ENCODE measurements at regions not wholly inside any gene's neighbourhood (a gene's known extent, or its start where the extent isn't known, plus 50 kb on each side); places are given as distances from the start of the nearest gene placed in this dataset.

DNA sequence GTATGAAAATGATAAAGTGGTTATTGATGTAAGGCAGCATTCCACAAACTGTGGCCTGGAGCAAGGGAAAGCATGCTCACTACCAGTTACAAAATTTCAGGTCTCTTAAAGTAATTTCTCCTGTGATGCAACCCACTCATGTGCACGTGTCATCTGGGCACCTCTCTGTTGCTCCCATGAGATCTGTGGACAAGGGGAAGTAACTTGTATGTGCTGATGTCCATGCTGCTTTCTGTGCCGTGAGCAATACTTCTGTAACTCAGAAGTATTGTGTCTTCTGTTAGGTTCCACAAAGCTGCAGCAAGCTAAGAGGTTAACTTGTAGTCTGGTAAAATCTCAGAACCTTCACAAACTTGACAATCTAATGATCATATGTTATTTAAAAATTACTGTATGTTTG lies 930.0 kb upstream of the SLITRK6 start:
- Histone ChIP-seq H3K9me3 (ENCODE audit: control insufficient read depth, insufficient read depth, low read length) (peaks cover 21% of the 10 kb centered on the region), H3K36me3 (ENCODE audit: control insufficient read depth, insufficient read depth, low read length) (no peaks in the 10 kb centered on the region), H3K4me3 (ENCODE audit: low read length) (no peak overlapping the region), H3K27me3 (ENCODE audit: control insufficient read depth, insufficient read depth, low read length) (no peaks in the 10 kb centered on the region), H3K4me1 (ENCODE audit: control insufficient read depth, insufficient read depth, low read length) (no peaks in the 10 kb centered on the region), H3K27ac (ENCODE audit: low read length) (no peak overlapping the region)
- Mint-ChIP-seq H3K27ac (no peak overlapping the region), H3K27me3 (ENCODE audit: low read depth in 2 of 2) (no peaks in the 10 kb centered on the region), H3K9me3 (peaks cover 10 to 13% of the 10 kb centered on the region in 2 donors), H3K4me3 (no peak overlapping the region), H3K4me1 (no peaks in the 10 kb centered on the region), H3K36me3 (no peaks in the 10 kb centered on the region)
- ATAC-seq, result no peak
- TF ChIP-seq, protein P1, sequence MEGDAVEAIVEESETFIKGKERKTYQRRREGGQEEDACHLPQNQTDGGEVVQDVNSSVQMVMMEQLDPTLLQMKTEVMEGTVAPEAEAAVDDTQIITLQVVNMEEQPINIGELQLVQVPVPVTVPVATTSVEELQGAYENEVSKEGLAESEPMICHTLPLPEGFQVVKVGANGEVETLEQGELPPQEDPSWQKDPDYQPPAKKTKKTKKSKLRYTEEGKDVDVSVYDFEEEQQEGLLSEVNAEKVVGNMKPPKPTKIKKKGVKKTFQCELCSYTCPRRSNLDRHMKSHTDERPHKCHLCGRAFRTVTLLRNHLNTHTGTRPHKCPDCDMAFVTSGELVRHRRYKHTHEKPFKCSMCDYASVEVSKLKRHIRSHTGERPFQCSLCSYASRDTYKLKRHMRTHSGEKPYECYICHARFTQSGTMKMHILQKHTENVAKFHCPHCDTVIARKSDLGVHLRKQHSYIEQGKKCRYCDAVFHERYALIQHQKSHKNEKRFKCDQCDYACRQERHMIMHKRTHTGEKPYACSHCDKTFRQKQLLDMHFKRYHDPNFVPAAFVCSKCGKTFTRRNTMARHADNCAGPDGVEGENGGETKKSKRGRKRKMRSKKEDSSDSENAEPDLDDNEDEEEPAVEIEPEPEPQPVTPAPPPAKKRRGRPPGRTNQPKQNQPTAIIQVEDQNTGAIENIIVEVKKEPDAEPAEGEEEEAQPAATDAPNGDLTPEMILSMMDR (IDR thresholded peaks at IDR 0.05), result no peak
- no peak for DNase-seq
- intact Hi-C loops (cut with micrococcal nuclease), result no loop called here
- 63% methylated on average over 2 of the region's 2 CpGs for WGBS (ENCODE audit: insufficient coverage)

- no peak overlapping the region for H3K4me3 Mint-ChIP-seq
- no peak overlapping the region for H3K27ac Mint-ChIP-seq
- peaks cover 8 to 20% of the 10 kb centered on the region in 2 donors for H3K9me3 Mint-ChIP-seq
- no peak for DNase-seq
- no peaks in the 10 kb centered on the region for H3K27me3 ChIP-seq (ENCODE audit: control insufficient read depth, insufficient read depth, low read length)
- peaks cover 21% of the 10 kb centered on the region for H3K9me3 ChIP-seq (ENCODE audit: control insufficient read depth, insufficient read depth, low read length)
- H3K27ac ChIP-seq (ENCODE audit: low read length), result no peak overlapping the region
- H3K4me1 ChIP-seq (ENCODE audit: control insufficient read depth, insufficient read depth, low read length), result no peaks in the 10 kb centered on the region
- intact Hi-C loops (cut with micrococcal nuclease), result no loop called here
- no peaks in the 10 kb centered on the region for H3K36me3 Mint-ChIP-seq
- TF ChIP-seq, protein P1 (IDR thresholded peaks at IDR 0.05), result no peak
- WGBS (ENCODE audit: insufficient coverage), result 67% methylated on average over 1 of the region's 1 CpG
- no peak overlapping the region for H3K4me3 ChIP-seq (ENCODE audit: low read length)
- H3K4me1 Mint-ChIP-seq, result no peaks in the 10 kb centered on the region
- no peak for ATAC-seq
- no peaks in the 10 kb centered on the region for H3K27me3 Mint-ChIP-seq (ENCODE audit: low read depth in 2 of 2)
- H3K36me3 ChIP-seq (ENCODE audit: control insufficient read depth, insufficient read depth, low read length), result no peaks in the 10 kb centered on the region
These were observed 932.8 kb upstream of the SLITRK6 start for GRCh38 chr13:86731987-86732386.

DNA sequence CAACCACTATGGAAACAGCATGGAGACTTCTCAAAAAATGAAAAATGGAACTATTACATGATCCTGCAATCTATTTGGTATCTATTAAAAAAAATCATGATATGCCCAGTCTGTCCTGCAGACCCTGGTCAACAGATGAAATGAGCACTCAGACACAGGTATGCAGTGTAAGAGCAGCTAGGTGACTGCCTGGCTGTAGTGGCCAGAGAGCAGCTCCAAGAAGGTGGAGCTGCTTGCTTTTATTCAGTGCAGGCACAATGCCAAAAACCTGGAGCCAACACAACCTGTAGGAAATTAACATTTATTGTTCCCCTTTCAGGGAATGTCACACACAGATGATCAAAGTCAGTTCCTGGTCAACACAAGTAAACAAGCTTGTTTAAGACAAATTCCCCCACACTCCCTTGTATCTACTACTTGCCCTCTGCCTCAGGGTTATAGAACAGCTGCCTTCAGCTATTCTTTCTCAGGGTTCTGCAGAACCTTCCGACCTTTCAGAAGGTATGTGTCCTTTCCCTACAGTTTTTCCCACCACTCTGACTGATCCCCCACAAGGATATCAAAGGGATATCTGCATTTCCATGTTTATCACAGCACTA lies 933.7 kb upstream of the SLITRK5 start:
- H3K27ac ChIP-seq (ENCODE audit: low read length), result no peak overlapping the region
- no peaks in the 10 kb centered on the region for H3K4me1 ChIP-seq (ENCODE audit: control insufficient read depth, insufficient read depth, low read length)
- no peak overlapping the region for H3K27ac Mint-ChIP-seq
- no peaks in the 10 kb centered on the region for H3K27me3 ChIP-seq (ENCODE audit: control insufficient read depth, insufficient read depth, low read length)
- TF ChIP-seq, protein P1 (IDR thresholded peaks at IDR 0.05), result no peak
- intact Hi-C loops (cut with micrococcal nuclease), result no loop called here
- H3K36me3 ChIP-seq (ENCODE audit: control insufficient read depth, insufficient read depth, low read length), result no peaks in the 10 kb centered on the region
- ATAC-seq (no peak), DNase-seq (no peak)
- H3K36me3 Mint-ChIP-seq, result no peaks in the 10 kb centered on the region
- peaks cover 10 to 19% of the 10 kb centered on the region in 2 donors for H3K9me3 Mint-ChIP-seq
- WGBS (ENCODE audit: insufficient coverage), result 62% methylated on average over 1 of the region's 1 CpG
- no peaks in the 10 kb centered on the region for H3K27me3 Mint-ChIP-seq (ENCODE audit: low read depth in 2 of 2)
- no peak overlapping the region for H3K4me3 Mint-ChIP-seq
- no peaks in the 10 kb centered on the region for H3K4me1 Mint-ChIP-seq
- H3K9me3 ChIP-seq (ENCODE audit: control insufficient read depth, insufficient read depth, low read length), result peaks cover 2% of the 10 kb centered on the region
- H3K4me3 ChIP-seq (ENCODE audit: low read length), result no peak overlapping the region

GRCh38 chr13:86741762-86742285 lies 929.3 kb upstream of the SLITRK5 start:
- H3K4me1 Mint-ChIP-seq, result no peaks in the 10 kb centered on the region
- H3K27ac Mint-ChIP-seq, result no peak overlapping the region

More at GRCh38 chr13:86741762-86742285, 929.3 kb upstream of the SLITRK5 start:
- WGBS (ENCODE audit: insufficient coverage), result 88% methylated on average over 1 of the region's 2 CpGs
- Histone ChIP-seq H3K27ac (ENCODE audit: low read length) (no peak overlapping the region), H3K9me3 (ENCODE audit: control insufficient read depth, insufficient read depth, low read length) (no peaks in the 10 kb centered on the region), H3K27me3 (ENCODE audit: control insufficient read depth, insufficient read depth, low read length) (no peaks in the 10 kb centered on the region), H3K36me3 (ENCODE audit: control insufficient read depth, insufficient read depth, low read length) (no peaks in the 10 kb centered on the region), H3K4me3 (ENCODE audit: low read length) (no peak overlapping the region), H3K4me1 (ENCODE audit: control insufficient read depth, insufficient read depth, low read length) (no peaks in the 10 kb centered on the region)
- Mint-ChIP-seq H3K36me3 (no peaks in the 10 kb centered on the region), H3K27me3 (ENCODE audit: low read depth in 2 of 2) (no peaks in the 10 kb centered on the region), H3K9me3 (peaks cover 2 to 6% of the 10 kb centered on the region in 2 donors), H3K4me3 (no peak overlapping the region)
- TF ChIP-seq, protein P1 (IDR thresholded peaks at IDR 0.05), result no peak
- no peak for DNase-seq
- intact Hi-C loops (cut with micrococcal nuclease), result no loop called here
- no peak for ATAC-seq
